Fibroblast of the aortic adventitia (primary cell): ENCODE measurements at regions not wholly inside any gene's neighbourhood (a gene's known extent, or its start where the extent isn't known, plus 50 kb on each side); places are given as distances from the start of the nearest gene placed in this dataset.

Source experiments
- DNase-seq: peaks from one replicate; pipeline ENCODE4 v3.0.0-alpha.2; 2010; ENCODE audit warnings: low read depth
- H3K4me3 ChIP-seq: 2 replicates; pipeline ENCODE4 v1.5.1; 2011; ENCODE audit warnings: low read depth, mild to moderate bottlenecking, control low read depth, low read length, moderate library complexity
- CTCF ChIP-seq: IDR thresholded peaks from 2 replicates; pipeline ENCODE4 v1.5.1; 2011; ENCODE audit warnings: mild to moderate bottlenecking, low read length, control low read depth, inconsistent platforms; ENCODE audit not compliant: insufficient read depth

GRCh38 chr2:205880048-205880447, 197.7 kb downstream of the NRP2 start:
- no peak overlapping the region for H3K4me3 ChIP-seq
- no peak for TF ChIP-seq CTCF
- no peak for DNase-seq

- no peak for TF ChIP-seq CTCF
- H3K4me3 ChIP-seq = no peak overlapping the region
- DNase-seq = no peak
Observed at GRCh38 chr2:205878999-205879762, 196.9 kb downstream of the NRP2 start.

GRCh38 chr2:205877496-205877895, 195.2 kb downstream of the NRP2 start:
- TF ChIP-seq CTCF = no peak
- no peak overlapping the region for H3K4me3 ChIP-seq
- DNase-seq = no peak

GRCh38 chr2:205876127-205876526, 193.8 kb downstream of the NRP2 start:
- H3K4me3 ChIP-seq = no peak overlapping the region
- no peak for DNase-seq
- TF ChIP-seq CTCF = no peak

DNA sequence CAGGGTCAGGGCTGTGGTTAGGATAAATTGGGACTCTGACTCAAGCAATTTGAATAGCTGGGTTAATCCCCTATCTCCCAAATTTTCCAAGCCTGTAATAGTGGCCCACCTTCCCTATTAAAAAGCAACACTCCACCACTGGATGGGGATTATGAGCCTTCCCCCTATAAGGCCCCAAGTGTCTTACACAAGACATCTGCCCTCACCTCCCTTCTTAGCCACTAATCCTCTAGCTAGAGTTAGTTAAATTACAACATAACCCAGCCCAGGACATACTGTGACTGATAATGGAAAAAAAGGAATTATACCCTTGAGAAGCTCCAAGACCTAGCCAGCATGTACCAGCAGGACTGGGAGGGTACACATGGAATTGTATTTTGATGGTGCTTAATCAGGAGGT, 190.4 kb downstream of the NRP2 start:
- no peak overlapping the region for H3K4me3 ChIP-seq
- TF ChIP-seq CTCF = no peak
- no peak for DNase-seq

DNA sequence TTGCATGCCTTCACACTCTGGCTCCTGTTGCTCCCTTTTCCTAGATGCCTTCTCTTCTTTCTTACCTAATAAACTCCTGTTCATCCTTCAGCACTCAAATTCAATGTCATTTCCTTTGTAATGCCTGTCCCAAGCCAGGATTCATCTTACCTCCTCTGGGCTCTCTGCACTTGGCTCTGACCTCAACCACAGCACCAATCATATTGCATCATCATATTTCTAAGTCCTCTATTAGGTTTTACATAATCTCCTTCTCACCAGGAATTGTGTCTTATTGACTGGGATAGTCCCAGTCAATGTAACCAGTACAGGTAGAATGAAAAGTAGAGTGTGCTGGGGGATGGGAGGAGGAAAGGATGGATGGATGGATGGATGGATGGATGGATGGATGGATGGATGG, 187.1 kb downstream of the NRP2 start:
- DNase-seq = no peak
- no peak overlapping the region for H3K4me3 ChIP-seq
- TF ChIP-seq CTCF = no peak
